GM12891 (cell line): ENCODE measurements at regions not wholly inside any gene's neighbourhood (a gene's known extent, or its start where the extent isn't known, plus 50 kb on each side); places are given as distances from the start of the nearest gene placed in this dataset.

ENCODE experiments used
- DNase-seq: peaks from one replicate; pipeline ENCODE4 v3.0.0; 2011; ENCODE audit warnings: low spot score; ENCODE audit not compliant: insufficient read length
- FAIRE-seq: peaks from 2 replicates; lab custom pipeline; 2011; peaks lifted over from hg19 to GRCh38; lab: Jason Lieb, UNC
- PAX5 ChIP-seq: IDR thresholded peaks from 2 replicates; pipeline ENCODE4 v1.6.1; 2011; ENCODE audit warnings: low read length, moderate library complexity, mild to moderate bottlenecking; ENCODE audit not compliant: insufficient read depth, severe bottlenecking
- POLR2A ChIP-seq: IDR thresholded peaks from 2 replicates; pipeline ENCODE4 v1.6.1; 2011; ENCODE audit warnings: low read depth, low read length, control low read depth
- POLR2AphosphoS5 ChIP-seq: IDR thresholded peaks from 2 replicates; pipeline ENCODE4 v1.6.1; 2011; ENCODE audit warnings: low read depth, low read length, control low read depth
- POU2F2 ChIP-seq: IDR thresholded peaks from 2 replicates; pipeline ENCODE4 v1.6.1; 2011; ENCODE audit warnings: low read depth, mild to moderate bottlenecking, control low read depth, low read length, moderate library complexity
- SPI1 ChIP-seq: IDR thresholded peaks from 2 replicates; pipeline ENCODE4 v1.6.1; 2011; ENCODE audit warnings: low read depth, low read length, control low read depth
- TAF1 ChIP-seq: IDR thresholded peaks from 2 replicates; pipeline ENCODE4 v1.6.1; 2011; ENCODE audit warnings: low read depth, low read length, control low read depth

GRCh38 chr7:27339478-27339877 is 96.9 kb downstream of the EVX1 start:
- no peak for TF ChIP-seq PAX5
- TF ChIP-seq POLR2AphosphoS5 = no peak
- TF ChIP-seq TAF1 = no peak
- TF ChIP-seq SPI1 = no peak
- no peak for TF ChIP-seq POU2F2
- FAIRE-seq = no peak
- no peak for DNase-seq

GRCh38 chr7:27344471-27344870 is 101.9 kb downstream of the EVX1 start:
- no peak for TF ChIP-seq POLR2AphosphoS5
- no peak for TF ChIP-seq TAF1
- no peak for TF ChIP-seq POLR2A
- no peak for TF ChIP-seq SPI1
- TF ChIP-seq POU2F2 = no peak
- no peak for TF ChIP-seq PAX5
- DNase-seq (no peak), FAIRE-seq (no peak)

GRCh38 chr7:27345164-27345887 is 102.7 kb downstream of the EVX1 start:
- DNase-seq = no peak
- FAIRE-seq = no peak
- TF ChIP-seq PAX5 (no peak), POLR2AphosphoS5 (no peak), TAF1 (no peak)

- TF ChIP-seq PAX5 = no peak
- no peak for FAIRE-seq
These were observed 103.4 kb downstream of the EVX1 start for GRCh38 chr7:27345997-27346396.

GRCh38 chr7:27346531-27347275 is 104.1 kb downstream of the EVX1 start:
- FAIRE-seq = no peak
- TF ChIP-seq POLR2AphosphoS5 (no peak), SPI1 (no peak), POU2F2 (no peak), POLR2A (no peak)
- no peak for DNase-seq

More at GRCh38 chr7:27345997-27346396, 103.4 kb downstream of the EVX1 start:
- DNase-seq = no peak

GRCh38 chr7:27347276-27347640 is 104.7 kb downstream of the EVX1 start:
- FAIRE-seq = no peak

GRCh38 chr7:27349621-27350020 is 107.0 kb downstream of the EVX1 start:
- no peak for TF ChIP-seq SPI1
- no peak for TF ChIP-seq POU2F2
- no peak for TF ChIP-seq POLR2A
- no peak for TF ChIP-seq TAF1
- TF ChIP-seq PAX5 = no peak
- TF ChIP-seq POLR2AphosphoS5 = no peak
- FAIRE-seq = no peak
- no peak for DNase-seq

More at GRCh38 chr7:27347276-27347640, 104.7 kb downstream of the EVX1 start:
- no peak for DNase-seq
- TF ChIP-seq POLR2A (no peak), SPI1 (no peak), POU2F2 (no peak), POLR2AphosphoS5 (no peak), PAX5 (no peak), TAF1 (no peak)

GRCh38 chr7:27351137-27351536 is 108.5 kb downstream of the EVX1 start:
- DNase-seq = no peak
- TF ChIP-seq SPI1 = no peak
- TF ChIP-seq POU2F2 = no peak
- no peak for TF ChIP-seq PAX5
- no peak for TF ChIP-seq POLR2AphosphoS5
- TF ChIP-seq POLR2A = no peak
- TF ChIP-seq TAF1 = no peak
- no peak for FAIRE-seq

- DNase-seq = no peak
- FAIRE-seq = no peak
- TF ChIP-seq SPI1 = no peak
- TF ChIP-seq POLR2AphosphoS5 = no peak
- TF ChIP-seq PAX5 = no peak
- TF ChIP-seq TAF1 = no peak
- no peak for TF ChIP-seq POLR2A
- TF ChIP-seq POU2F2 = no peak
These were observed 109.2 kb downstream of the EVX1 start for GRCh38 chr7:27351786-27352185.
